A549 (cell line): ENCODE measurements at regions not wholly inside any gene's neighbourhood (a gene's known extent, or its start where the extent isn't known, plus 50 kb on each side); places are given as distances from the start of the nearest gene placed in this dataset.
"Not testable (repeated sequence)": the region's sequence is repeated elsewhere in the genome, so short reads cannot be mapped to it uniquely, and the experiment has no call there.

Experiments
- ATAC-seq, 2 experiments: fragments of 200-7000 bp in 1 of 2; fragments of >200 bp in 1 of 2; cut with Nextera tagmentation in 1 of 2; cut with Tn5 transposase in 1 of 2; 3 replicates each; pipeline versions ENCODE4 v1.8.0 to v1.9.1; 2018 to 2020; ENCODE audit warnings: mild to moderate bottlenecking in 1 of 2, moderate library complexity in 1 of 2
- CTCF ChIA-PET: fragments of 300-600 bp; sonication (Branson Sonifier 250); formaldehyde crosslinking; extraction: SDS; loops from one replicate; lab custom pipeline; 2021; ENCODE audit warnings: antibody characterized with exemption, inconsistent platforms; lab: Yijun Ruan, JAX
- POLR2A ChIA-PET: fragments of 350-600 bp; formaldehyde crosslinking; extraction: SDS; loops from one replicate; lab custom pipeline; 2021; ENCODE audit warnings: antibody characterized with exemption, inconsistent platforms; lab: Yijun Ruan, JAX
- DNase-seq, 2 experiments: peaks; one replicate each; pipeline versions ENCODE4 v3.0.0 to v3.0.0-alpha.2; 2011 to 2016; ENCODE audit warnings: low read depth in 1 of 2, low spot score in 1 of 2
- FAIRE-seq: peaks from 2 replicates; lab custom pipeline; 2011; peaks lifted over from hg19 to GRCh38; lab: Jason Lieb, UNC
- H3K27ac ChIP-seq, 2 experiments: fragments of >200 bp; sonication (Bioruptor Twin); formaldehyde crosslinking; 3 replicates each; pipeline ENCODE4 v1.5.1; 2016 to 2017
- H3K4me1 ChIP-seq: fragments of >200 bp; sonication (Bioruptor Twin); formaldehyde crosslinking; 3 replicates; pipeline ENCODE4 v1.6.1; 2016
- H3K4me2 ChIP-seq: fragments of >200 bp; sonication (Bioruptor Twin); formaldehyde crosslinking; 3 replicates; pipeline ENCODE4 v1.6.1; 2016
- H3K4me3 ChIP-seq: fragments of >200 bp; sonication (Bioruptor Twin); formaldehyde crosslinking; 3 replicates; pipeline ENCODE4 v1.5.1; 2016
- H3K9me3 ChIP-seq: fragments of >200 bp; sonication (Bioruptor Twin); formaldehyde crosslinking; 3 replicates; pipeline ENCODE4 v1.6.1; 2016
- CBX2 ChIP-seq: fragments of 200-600 bp; sonication (generic); IDR thresholded peaks from 2 replicates; pipeline ENCODE4 v1.6.1; 2016; ENCODE audit warnings: low read depth, mild to moderate bottlenecking, borderline replicate concordance
- CBX8 ChIP-seq: fragments of 200-600 bp; sonication (generic); IDR thresholded peaks from 2 replicates; pipeline ENCODE4 v1.6.1; 2016
- ELK1 ChIP-seq: fragments of 150-350 bp; IDR thresholded peaks from 2 replicates; pipeline ENCODE4 v1.6.1; 2014; ENCODE audit warnings: low read depth, mild to moderate bottlenecking, low read length
- ESRRA ChIP-seq: fragments of 150-350 bp; IDR thresholded peaks from 2 replicates; pipeline ENCODE4 v1.6.1; 2014; ENCODE audit warnings: mild to moderate bottlenecking, low read length, borderline replicate concordance
- RAD21 ChIP-seq, 2 experiments: fragments of >200 bp in 1 of 2; sonication (Bioruptor Twin) in 1 of 2; formaldehyde crosslinking in 1 of 2; IDR thresholded peaks in 1 of 2; conservative IDR thresholded peaks in 1 of 2; 2 replicates in 1 of 2; 3 replicates in 1 of 2; pipeline ENCODE4 v1.6.1; 2012 to 2018; ENCODE audit warnings: inconsistent platforms in 1 of 2
- SMC3 ChIP-seq: fragments of >200 bp; sonication (Bioruptor Twin); formaldehyde crosslinking; IDR thresholded peaks from 3 replicates; pipeline ENCODE4 v1.6.1; 2018; ENCODE audit warnings: inconsistent platforms
- TFCP2L1 ChIP-seq: fragments of 250-450 bp; sonication (Bioruptor Pico); IDR thresholded peaks from 2 replicates; pipeline ENCODE4 v1.5.0; 2021; ENCODE audit warnings: mild to moderate bottlenecking
- WGBS: methylation state at CpG from one replicate; pipeline ENCODE4 v1.1.6; 2017; ENCODE audit errors: missing lambda C conversion rate; 5-methylcytosine and 5-hydroxymethylcytosine counted together

GRCh38 chr16:33009468-33009867, 184.6 kb upstream of the TP53TG3C start:
- DNase-seq, ATAC-seq, H3K4me2 ChIP-seq, H3K4me1 ChIP-seq, POLR2A ChIA-PET, H3K27ac ChIP-seq, H3K4me3 ChIP-seq, H3K9me3 ChIP-seq, FAIRE-seq, CTCF ChIA-PET: not testable (repeated sequence)
- peak in 1 of 2 experiments; percentile 26; a peak in 1 of 5 replicates for TF ChIP-seq RAD21 (conservative IDR thresholded peaks at IDR 0.05 in 1 of 2, IDR thresholded peaks at IDR 0.05 in 1 of 2)
- 4% methylated on average over 4 of the region's 10 CpGs for WGBS

GRCh38 chr16:33027121-33027520, 166.9 kb upstream of the TP53TG3C start:
- H3K9me3 ChIP-seq, H3K4me1 ChIP-seq, FAIRE-seq, CTCF ChIA-PET, H3K27ac ChIP-seq, H3K4me3 ChIP-seq, ATAC-seq, H3K4me2 ChIP-seq, DNase-seq, POLR2A ChIA-PET: not testable (repeated sequence)
- 24% methylated on average over 13 of the region's 15 CpGs for WGBS

GRCh38 chr16:33027941-33028340, 166.1 kb upstream of the TP53TG3C start:
- H3K4me2 ChIP-seq, H3K4me1 ChIP-seq, H3K27ac ChIP-seq, H3K9me3 ChIP-seq, POLR2A ChIA-PET, CTCF ChIA-PET, DNase-seq, H3K4me3 ChIP-seq, FAIRE-seq, ATAC-seq: not testable (repeated sequence)
- WGBS, result 95% methylated on average over 30 of the region's 49 CpGs

GRCh38 chr16:33028707-33029390, 165.2 kb upstream of the TP53TG3C start:
- POLR2A ChIA-PET, ATAC-seq, H3K4me1 ChIP-seq, H3K4me2 ChIP-seq, CTCF ChIA-PET, DNase-seq, H3K27ac ChIP-seq, FAIRE-seq, H3K9me3 ChIP-seq, H3K4me3 ChIP-seq: not testable (repeated sequence)
- 89% methylated on average over 50 of the region's 69 CpGs for whole genome bisulfite sequencing

GRCh38 chr16:33048849-33049248, 145.2 kb upstream of the TP53TG3C start:
- H3K4me2 ChIP-seq, H3K9me3 ChIP-seq, POLR2A ChIA-PET, H3K4me1 ChIP-seq, H3K27ac ChIP-seq, CTCF ChIA-PET, DNase-seq, FAIRE-seq, ATAC-seq, H3K4me3 ChIP-seq: not testable (repeated sequence)
- 2% methylated on average over 3 of the region's 4 CpGs for WGBS

- ChIA-PET POLR2A (no interaction called here), CTCF (no interaction called here)
- H3K4me3 ChIP-seq, result no peak overlapping the region
- no peaks in the 10 kb centered on the region for H3K4me1 ChIP-seq
- no peaks in the 10 kb centered on the region for H3K9me3 ChIP-seq
- 80% methylated on average over 21 of the region's 44 CpGs for WGBS
- FAIRE-seq, result no peak
- H3K4me2 ChIP-seq, result no peak overlapping the region
- TF ChIP-seq SMC3 (no peak), TFCP2L1 (no peak), CBX8 (no peak), ESRRA (no peak), CBX2 (no peak), ELK1 (no peak)
- TF ChIP-seq, all 56 proteins: peak for 0
- DNase-seq (no peak), ATAC-seq (no peak)
- H3K27ac ChIP-seq, result no peak overlapping the region
Measured at GRCh38 chr16:33059206-33059605, 134.8 kb upstream of the TP53TG3C start.

- CTCF ChIA-PET, POLR2A ChIA-PET, DNase-seq, ATAC-seq, H3K4me3 ChIP-seq, FAIRE-seq, H3K27ac ChIP-seq, H3K9me3 ChIP-seq, H3K4me2 ChIP-seq, H3K4me1 ChIP-seq: not testable (repeated sequence)
- WGBS, result 80% methylated on average over 1 of the region's 48 CpGs
Measured at GRCh38 chr16:33059654-33060421, 134.2 kb upstream of the TP53TG3C start.

GRCh38 chr16:33062763-33063162, 131.3 kb upstream of the TP53TG3C start:
- H3K9me3 ChIP-seq, ATAC-seq, H3K27ac ChIP-seq, H3K4me1 ChIP-seq, POLR2A ChIA-PET, CTCF ChIA-PET, DNase-seq, FAIRE-seq, H3K4me3 ChIP-seq, H3K4me2 ChIP-seq: not testable (repeated sequence)
- 33% methylated on average over 3 of the region's 3 CpGs for WGBS

- POLR2A ChIA-PET, H3K4me1 ChIP-seq, H3K27ac ChIP-seq, H3K4me2 ChIP-seq, CTCF ChIA-PET, ATAC-seq, H3K4me3 ChIP-seq, H3K9me3 ChIP-seq, DNase-seq, FAIRE-seq: not testable (repeated sequence)
- 0% methylated on average over 1 of the region's 1 CpG for WGBS
Measured at GRCh38 chr16:33063365-33064170, 130.5 kb upstream of the TP53TG3C start.
